Tibial nerve (tissue), 3 donors: ENCODE measurements at regions not wholly inside any gene's neighbourhood (a gene's known extent, or its start where the extent isn't known, plus 50 kb on each side); places are given as distances from the start of the nearest gene placed in this dataset.

ENCODE experiments used
- CTCF ChIP-seq, 5 experiments: fragments of 200-600 bp in 3 of 5; fragments of 450-650 bp in 2 of 5; sonication (generic) in 3 of 5; IDR thresholded peaks; one replicate each; pipeline ENCODE4 v1.5.1; 2016 to 2019; ENCODE audit warnings: antibody characterized with exemption in 5 of 5, mild to moderate bottlenecking in 3 of 5, moderate library complexity in 2 of 5
- POLR2A ChIP-seq, 2 donors: fragments of 450-650 bp; IDR thresholded peaks; one replicate each; pipeline ENCODE4 v1.6.1; 2017; ENCODE audit warnings: antibody characterized with exemption in 2 of 2, mild to moderate bottlenecking in 2 of 2, moderate library complexity in 2 of 2

GRCh38 chr6:66376001-66376400 lies 669.0 kb upstream of the EYS start:
- no peak for TF ChIP-seq POLR2A (IDR thresholded peaks at IDR 0.05)
- TF ChIP-seq CTCF (IDR thresholded peaks at IDR 0.05), result no peak
